GM23338 (cell line): ENCODE measurements at regions not wholly inside any gene's neighbourhood (a gene's known extent, or its start where the extent isn't known, plus 50 kb on each side); places are given as distances from the start of the nearest gene placed in this dataset.

ENCODE experiments used
- ATAC-seq: fragments of 200-7000 bp; cut with Tn5 transposase; 3 replicates; pipeline ENCODE4 v1.9.1; 2020
- DNase-seq: peaks from one replicate; pipeline ENCODE4 v3.0.0-alpha.2; 2015; ENCODE audit warnings: low spot score
- H2AFZ ChIP-seq: fragments of 200-600 bp; sonication (generic); 2 replicates; pipeline ENCODE4 v1.8.0; 2016; ENCODE audit warnings: antibody characterized with exemption, mild to moderate bottlenecking, moderate library complexity
- H3F3A ChIP-seq: fragments of 200-600 bp; sonication (generic); replicated peaks from 2 replicates; pipeline ENCODE4 v1.8.0; 2017; ENCODE audit warnings: antibody characterized with exemption, mixed run types, low read depth
- H3K27ac ChIP-seq: fragments of 200-600 bp; sonication (generic); 2 replicates; pipeline ENCODE4 v1.6.1; 2016; ENCODE audit warnings: low read depth
- H3K27me3 ChIP-seq: fragments of 200-600 bp; sonication (generic); 2 replicates; pipeline ENCODE4 v1.8.0; 2016; ENCODE audit warnings: mild to moderate bottlenecking, mixed run types, moderate library complexity; ENCODE audit not compliant: insufficient read depth
- H3K36me3 ChIP-seq: fragments of 200-600 bp; sonication (generic); 2 replicates; pipeline ENCODE4 v1.8.0; 2016; ENCODE audit warnings: mild to moderate bottlenecking; ENCODE audit not compliant: insufficient read depth
- H3K4me1 ChIP-seq: fragments of 200-600 bp; sonication (generic); 2 replicates; pipeline ENCODE4 v1.8.0; 2016; ENCODE audit warnings: mild to moderate bottlenecking, moderate library complexity; ENCODE audit not compliant: insufficient read depth
- H3K4me2 ChIP-seq: fragments of 200-600 bp; sonication (generic); 2 replicates; pipeline ENCODE4 v1.7.1; 2017; ENCODE audit warnings: mixed run types
- H3K4me3 ChIP-seq: fragments of 200-600 bp; sonication (generic); 2 replicates; pipeline ENCODE4 v1.6.1; 2016; ENCODE audit warnings: mixed run types
- H3K79me2 ChIP-seq: fragments of 200-600 bp; sonication (generic); replicated peaks from 2 replicates; pipeline ENCODE4 v1.8.0; 2017; ENCODE audit warnings: mild to moderate bottlenecking; ENCODE audit not compliant: insufficient read depth
- H3K9me2 ChIP-seq: fragments of 200-600 bp; sonication (generic); 2 replicates; pipeline ENCODE4 v1.8.0; 2017; ENCODE audit not compliant: insufficient read depth
- H4K20me1 ChIP-seq: fragments of 200-600 bp; sonication (generic); replicated peaks from 2 replicates; pipeline ENCODE4 v1.8.0; 2017; ENCODE audit warnings: mild to moderate bottlenecking; ENCODE audit not compliant: insufficient read depth
- H3K27ac Mint-ChIP-seq: 2 replicates; pipeline ENCODE4 v1.8.0; 2020; ENCODE audit warnings: inconsistent platforms, mild to moderate bottlenecking, moderate library complexity, mixed read lengths
- H3K27me3 Mint-ChIP-seq: 3 replicates; pipeline ENCODE4 v1.8.0; 2022; ENCODE audit warnings: low read depth, mild to moderate bottlenecking, moderate library complexity, mixed read lengths, inconsistent platforms; ENCODE audit not compliant: insufficient read depth, poor library complexity
- H3K36me3 Mint-ChIP-seq: 3 replicates; pipeline ENCODE4 v1.8.0; 2021; ENCODE audit warnings: low read depth, mild to moderate bottlenecking, inconsistent platforms, moderate library complexity, mixed read lengths
- H3K4me1 Mint-ChIP-seq: 3 replicates; pipeline ENCODE4 v1.8.0; 2020; ENCODE audit warnings: mild to moderate bottlenecking, inconsistent platforms, mixed read lengths
- H3K4me3 Mint-ChIP-seq: 3 replicates; pipeline ENCODE4 v1.8.0; 2021; ENCODE audit warnings: moderate library complexity, mild to moderate bottlenecking, inconsistent platforms, mixed read lengths
- H3K9me3 Mint-ChIP-seq: 3 replicates; pipeline ENCODE4 v1.8.0; 2020; ENCODE audit warnings: moderate library complexity, mild to moderate bottlenecking, inconsistent platforms, mixed read lengths
- CREB1 ChIP-seq: fragments of 250-450 bp; sonication (Bioruptor Pico); IDR thresholded peaks from 2 replicates; pipeline ENCODE4 v1.5.0; 2020; ENCODE audit warnings: low read depth, mild to moderate bottlenecking, moderate library complexity
- CTCF ChIP-seq, 2 experiments: fragments of 200-600 bp in 1 of 2; sonication (generic) in 1 of 2; conservative IDR thresholded peaks; 2 replicates each; pipeline versions ENCODE4 v1.5.1 to v1.6.1; 2016 to 2017; ENCODE audit warnings: antibody characterized with exemption in 2 of 2, low read depth in 2 of 2, mild to moderate bottlenecking in 2 of 2, moderate library complexity in 1 of 2
- ETS1 ChIP-seq: IDR thresholded peaks from 2 replicates; pipeline ENCODE4 v1.6.1; 2016; ENCODE audit warnings: antibody characterized with exemption
- EZH2phosphoT487 ChIP-seq: fragments of 200-600 bp; sonication (generic); IDR thresholded peaks from one replicate; pipeline ENCODE4 v1.8.1; 2018; ENCODE audit warnings: antibody characterized with exemption; ENCODE audit not compliant: unreplicated experiment
- NANOG ChIP-seq: IDR thresholded peaks from 2 replicates; pipeline ENCODE4 v1.6.1; 2016; ENCODE audit warnings: antibody characterized with exemption, borderline replicate concordance
- ZNF462 ChIP-seq: fragments of 250-450 bp; sonication (Bioruptor Pico); IDR thresholded peaks from 2 replicates; pipeline ENCODE4 v1.5.0; 2020; ENCODE audit warnings: mild to moderate bottlenecking, moderate library complexity

GRCh38 chr11:82210011-82210410 is 523.7 kb downstream of the FAM181B start (continued):
- TF ChIP-seq ZNF462 (no peak), CTCF (conservative IDR thresholded peaks at IDR 0.05; ENCODE audit: low read depth in 2 of 2) (no peak), NANOG (no peak)

- Histone ChIP-seq H3K9me2 (no peaks in the 10 kb centered on the region), H3F3A (no peaks in the 10 kb centered on the region), H3K4me2 (no peak overlapping the region), H3K4me1 (no peaks in the 10 kb centered on the region), H3K27ac (no peak overlapping the region), H3K79me2 (no peaks in the 10 kb centered on the region), H3K27me3 (no peaks in the 10 kb centered on the region), H2AFZ (peak overlapping the region; percentile 35; the same call in 1 of the 2 replicates), H4K20me1 (no peaks in the 10 kb centered on the region), H3K36me3 (no peaks in the 10 kb centered on the region), H3K4me3 (no peak overlapping the region)
- DNase-seq (no peak), ATAC-seq (no peak)
- Mint-ChIP-seq H3K36me3 (no peaks in the 10 kb centered on the region), H3K4me3 (no peak overlapping the region), H3K4me1 (no peaks in the 10 kb centered on the region), H3K27ac (no peak overlapping the region), H3K27me3 (no peaks in the 10 kb centered on the region), H3K9me3 (no peaks in the 10 kb centered on the region)
- TF ChIP-seq ETS1 (no peak), EZH2phosphoT487 (no peak), CREB1 (no peak)
These were observed 538.4 kb downstream of the FAM181B start for GRCh38 chr11:82195283-82195682.
